ENCODE measurements at regions not wholly inside any gene's neighbourhood (a gene's known extent, or its start where the extent isn't known, plus 50 kb on each side); places are given as distances from the start of the nearest gene placed in this dataset.

DNA sequence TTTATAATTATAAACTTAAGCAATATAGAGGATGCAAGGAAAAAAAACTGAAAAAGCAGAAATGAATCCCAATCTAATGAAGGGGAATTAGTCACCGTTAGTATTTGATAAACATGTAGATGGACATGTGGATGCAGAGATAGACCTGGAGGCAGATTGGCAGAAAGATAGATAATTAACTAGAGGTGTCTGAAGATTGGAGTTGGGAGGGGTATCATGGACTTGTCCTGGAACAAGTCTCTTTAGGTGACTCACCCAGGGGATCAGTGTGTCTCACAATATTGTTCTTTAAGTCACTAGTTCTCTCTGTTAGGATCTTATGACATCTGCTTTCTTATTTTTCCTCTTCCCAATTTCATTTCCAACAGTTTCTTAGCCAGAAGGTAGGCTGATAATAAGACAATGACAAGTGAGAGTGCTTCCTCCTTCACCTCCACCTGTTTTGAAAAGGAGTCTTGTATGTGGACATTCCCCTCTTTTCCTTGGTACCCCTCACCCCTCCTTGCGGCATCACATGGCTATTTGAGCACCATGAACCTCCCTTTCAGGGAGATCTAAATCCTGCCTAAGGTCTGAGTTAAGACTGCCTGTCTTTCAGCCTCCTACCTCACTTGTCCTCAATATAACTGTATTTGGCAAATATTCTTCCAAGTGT, 987.7 kb downstream of the TSN start:
- Histone ChIP-seq H3K27ac (no peak overlapping the region), H3K9me3 (no peaks in the 10 kb centered on the region), H3K27me3 (no peaks in the 10 kb centered on the region), H3K4me3 (no peak overlapping the region), H3K36me3 (no peaks in the 10 kb centered on the region), H3K4me1 (no peaks in the 10 kb centered on the region)
- 76 to 80% methylated on average over 2 of the region's 2 CpGs for WGBS, 2 donors
- DNase-seq: no peak
- TF ChIP-seq CTCF (IDR thresholded peaks at IDR 0.05): no peak
- intact Hi-C loops (cut with DNase I): no loop called here

- Histone ChIP-seq H3K36me3 (no peaks in the 10 kb centered on the region), H3K4me1 (no peaks in the 10 kb centered on the region), H3K9me3 (no peaks in the 10 kb centered on the region), H3K27me3 (no peaks in the 10 kb centered on the region), H3K27ac (no peak overlapping the region), H3K4me3 (no peak overlapping the region)
- intact Hi-C loops (cut with DNase I): no loop called here
- no peak for TF ChIP-seq CTCF (IDR thresholded peaks at IDR 0.05)
- no peak for TF ChIP-seq POLR2A (IDR thresholded peaks at IDR 0.05)
- DNase-seq: no peak
- 80 to 84% methylated on average over 4 of the region's 4 CpGs for WGBS, 2 donors
These were observed 990.2 kb downstream of the TSN start for GRCh38 chr2:122745603-122746002.

- TF ChIP-seq POLR2A (IDR thresholded peaks at IDR 0.05): no peak
- no peak for TF ChIP-seq CTCF (IDR thresholded peaks at IDR 0.05)
- DNase-seq: no peak
- intact Hi-C loops (cut with DNase I): no loop called here
- 86 to 89% methylated on average over 2 of the region's 2 CpGs for WGBS, 2 donors
- H3K36me3 ChIP-seq: no peaks in the 10 kb centered on the region
- H3K27ac ChIP-seq: no peak overlapping the region
- no peaks in the 10 kb centered on the region for H3K4me1 ChIP-seq
- H3K9me3 ChIP-seq: no peaks in the 10 kb centered on the region
- H3K4me3 ChIP-seq: no peak overlapping the region
- H3K27me3 ChIP-seq: no peaks in the 10 kb centered on the region
These were observed 992.2 kb downstream of the TSN start for GRCh38 chr2:122747670-122748069.

DNA sequence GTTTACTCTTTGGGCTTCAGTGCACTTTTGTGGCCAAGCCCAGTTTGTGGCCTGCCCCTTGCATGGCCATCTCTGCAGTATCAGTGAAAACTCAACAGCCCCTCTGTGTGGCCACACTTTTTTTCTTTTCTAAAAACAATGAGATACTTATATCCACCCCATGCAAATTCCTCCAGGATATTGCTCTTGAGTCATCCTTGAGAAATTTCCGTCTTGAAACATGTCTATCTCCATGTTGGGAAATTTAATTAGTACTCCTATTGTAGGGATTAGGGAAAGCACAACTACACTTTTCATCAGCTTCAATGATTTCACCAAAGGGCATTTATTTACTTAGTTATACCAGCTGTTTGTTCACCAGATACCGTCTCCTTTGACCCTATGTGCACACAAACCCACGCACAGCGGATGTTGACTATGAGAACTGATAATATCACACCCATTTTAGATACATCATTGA, 993.1 kb downstream of the TSN start:
- H3K36me3 ChIP-seq: no peaks in the 10 kb centered on the region
- H3K27me3 ChIP-seq: no peaks in the 10 kb centered on the region
- intact Hi-C loops (cut with DNase I): no loop called here
- no peak overlapping the region for H3K4me3 ChIP-seq
- DNase-seq: no peak
- H3K4me1 ChIP-seq: no peaks in the 10 kb centered on the region
- 51 to 75% methylated on average over 4 of the region's 4 CpGs for WGBS, 2 donors
- no peaks in the 10 kb centered on the region for H3K9me3 ChIP-seq
- no peak overlapping the region for H3K27ac ChIP-seq
- no peak for TF ChIP-seq POLR2A (IDR thresholded peaks at IDR 0.05)
- no peak for TF ChIP-seq CTCF (IDR thresholded peaks at IDR 0.05)

DNA sequence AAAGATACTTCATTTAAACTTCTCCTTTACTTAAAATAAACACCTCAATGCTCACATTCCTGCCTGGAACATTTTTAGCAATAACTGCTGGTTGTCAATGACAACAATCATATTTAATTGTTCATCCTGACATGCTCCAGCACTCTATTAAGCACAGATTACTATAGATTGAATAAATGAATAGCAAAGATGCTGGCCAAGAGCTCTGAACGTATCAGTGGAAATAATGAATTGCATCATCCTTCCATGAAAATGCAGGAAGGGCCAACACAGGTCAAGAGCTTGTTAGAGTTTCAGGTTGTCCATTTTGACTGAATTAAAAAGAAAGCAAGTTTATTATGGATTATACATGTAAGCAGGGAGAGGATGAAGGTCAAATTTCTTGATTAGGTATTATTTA, 994.0 kb downstream of the TSN start:
- TF ChIP-seq CTCF (IDR thresholded peaks at IDR 0.05): no peak
- no peak for TF ChIP-seq POLR2A (IDR thresholded peaks at IDR 0.05)

More for the DNA sequence above, 994.0 kb downstream of the TSN start:
- no peak for DNase-seq
- Histone ChIP-seq H3K4me1 (no peaks in the 10 kb centered on the region), H3K27ac (no peak overlapping the region), H3K4me3 (no peak overlapping the region), H3K36me3 (no peaks in the 10 kb centered on the region), H3K27me3 (no peaks in the 10 kb centered on the region), H3K9me3 (no peaks in the 10 kb centered on the region)
- intact Hi-C loops (cut with DNase I): no loop called here
- 20 to 29% methylated on average over 1 of the region's 1 CpG for WGBS, 2 donors

Data from esophagus squamous epithelium (tissue), 5 donors.